ENCODE measurements at regions not wholly inside any gene's neighbourhood (a gene's known extent, or its start where the extent isn't known, plus 50 kb on each side); places are given as distances from the start of the nearest gene placed in this dataset.

DNA sequence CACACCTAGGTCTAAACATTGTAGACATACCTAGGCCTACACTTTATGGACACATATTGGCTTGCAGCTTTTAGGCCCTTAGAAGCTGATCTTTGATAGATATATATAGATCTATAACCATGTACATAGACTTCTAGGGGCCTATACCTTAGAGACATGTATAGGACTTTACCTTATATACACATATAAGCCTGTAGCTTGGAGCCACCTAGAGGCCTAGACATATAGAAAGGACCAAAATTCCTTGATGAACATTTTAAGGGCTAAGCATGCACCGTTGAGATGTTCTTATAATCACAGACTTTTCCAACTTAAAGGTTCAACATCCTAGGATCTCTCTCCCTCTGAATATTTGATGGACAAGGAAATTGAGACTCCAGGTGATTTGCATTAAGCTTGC lies 371.7 kb upstream of the SASH1 start:
- TF ChIP-seq, protein P1, sequence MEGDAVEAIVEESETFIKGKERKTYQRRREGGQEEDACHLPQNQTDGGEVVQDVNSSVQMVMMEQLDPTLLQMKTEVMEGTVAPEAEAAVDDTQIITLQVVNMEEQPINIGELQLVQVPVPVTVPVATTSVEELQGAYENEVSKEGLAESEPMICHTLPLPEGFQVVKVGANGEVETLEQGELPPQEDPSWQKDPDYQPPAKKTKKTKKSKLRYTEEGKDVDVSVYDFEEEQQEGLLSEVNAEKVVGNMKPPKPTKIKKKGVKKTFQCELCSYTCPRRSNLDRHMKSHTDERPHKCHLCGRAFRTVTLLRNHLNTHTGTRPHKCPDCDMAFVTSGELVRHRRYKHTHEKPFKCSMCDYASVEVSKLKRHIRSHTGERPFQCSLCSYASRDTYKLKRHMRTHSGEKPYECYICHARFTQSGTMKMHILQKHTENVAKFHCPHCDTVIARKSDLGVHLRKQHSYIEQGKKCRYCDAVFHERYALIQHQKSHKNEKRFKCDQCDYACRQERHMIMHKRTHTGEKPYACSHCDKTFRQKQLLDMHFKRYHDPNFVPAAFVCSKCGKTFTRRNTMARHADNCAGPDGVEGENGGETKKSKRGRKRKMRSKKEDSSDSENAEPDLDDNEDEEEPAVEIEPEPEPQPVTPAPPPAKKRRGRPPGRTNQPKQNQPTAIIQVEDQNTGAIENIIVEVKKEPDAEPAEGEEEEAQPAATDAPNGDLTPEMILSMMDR (IDR thresholded peaks at IDR 0.05; ENCODE audit: insufficient read depth, low read length), result no peak
- no peak for TF ChIP-seq POLR2AphosphoS5 (IDR thresholded peaks at IDR 0.05; ENCODE audit: low read depth)

Measured in HL-60 (cell line).